ENCODE measurements at regions not wholly inside any gene's neighbourhood (a gene's known extent, or its start where the extent isn't known, plus 50 kb on each side); places are given as distances from the start of the nearest gene placed in this dataset.
"Not testable (repeated sequence)": the region's sequence is repeated elsewhere in the genome, so short reads cannot be mapped to it uniquely, and the experiment has no call there.

GRCh38 chr5:152688561-152689249 lies 283.6 kb upstream of the NMUR2 start:
- no peak for DNase-seq (ENCODE audit: low read depth in 1 of 2, low spot score in 1 of 2)

- no peak for DNase-seq (ENCODE audit: low read depth in 1 of 2, low spot score in 1 of 2)
Observed at GRCh38 chr5:152689250-152689711, 284.2 kb upstream of the NMUR2 start.

GRCh38 chr5:152694231-152694630 lies 289.2 kb upstream of the NMUR2 start:
- DNase-seq (ENCODE audit: low read depth in 1 of 2, low spot score in 1 of 2): no peak

GRCh38 chr5:152701305-152701949 lies 296.3 kb upstream of the NMUR2 start:
- no peak for DNase-seq (ENCODE audit: low read depth in 1 of 2, low spot score in 1 of 2)

- no peak for DNase-seq (ENCODE audit: low read depth in 1 of 2, low spot score in 1 of 2)
Observed at GRCh38 chr5:152704286-152704685, 299.2 kb upstream of the NMUR2 start.

- no peak for DNase-seq (ENCODE audit: low read depth in 1 of 2, low spot score in 1 of 2)
Observed at GRCh38 chr5:152711801-152712388, 306.8 kb upstream of the NMUR2 start.

- DNase-seq (ENCODE audit: low read depth in 1 of 2, low spot score in 1 of 2): no peak
Observed at GRCh38 chr5:152717393-152717792, 312.3 kb upstream of the NMUR2 start.

- DNase-seq (ENCODE audit: low read depth in 1 of 2, low spot score in 1 of 2): no peak
Observed at GRCh38 chr5:152723482-152723881, 318.4 kb upstream of the NMUR2 start.

- no peak for DNase-seq (ENCODE audit: low read depth in 1 of 2, low spot score in 1 of 2)
Observed at GRCh38 chr5:152730176-152730575, 325.1 kb upstream of the NMUR2 start.

- no peak for DNase-seq (ENCODE audit: low read depth in 1 of 2, low spot score in 1 of 2)
Observed at GRCh38 chr5:152736906-152737305, 331.8 kb upstream of the NMUR2 start.

- no peak for DNase-seq (ENCODE audit: low read depth in 1 of 2, low spot score in 1 of 2)
Observed at GRCh38 chr5:152739916-152740315, 334.8 kb upstream of the NMUR2 start.

- DNase-seq (ENCODE audit: low read depth in 1 of 2, low spot score in 1 of 2): not testable (repeated sequence)
Observed at GRCh38 chr5:152741126-152741525, 336.0 kb upstream of the NMUR2 start.

GRCh38 chr5:152787709-152788217 lies 382.7 kb upstream of the NMUR2 start:
- DNase-seq (ENCODE audit: low read depth in 1 of 2, low spot score in 1 of 2): not testable (repeated sequence)

GRCh38 chr5:152801886-152802285 lies 396.8 kb upstream of the NMUR2 start:
- no peak for DNase-seq (ENCODE audit: low read depth in 1 of 2, low spot score in 1 of 2)

GRCh38 chr5:152804179-152804578 lies 399.1 kb upstream of the NMUR2 start:
- DNase-seq (ENCODE audit: low read depth in 1 of 2, low spot score in 1 of 2): no peak

GRCh38 chr5:152811988-152812387 lies 406.9 kb upstream of the NMUR2 start:
- no peak for DNase-seq (ENCODE audit: low read depth in 1 of 2, low spot score in 1 of 2)

GRCh38 chr5:152813526-152813925 lies 408.4 kb upstream of the NMUR2 start:
- no peak for DNase-seq (ENCODE audit: low read depth in 1 of 2, low spot score in 1 of 2)

GRCh38 chr5:152819891-152820290 lies 414.8 kb upstream of the NMUR2 start:
- no peak for DNase-seq (ENCODE audit: low read depth in 1 of 2, low spot score in 1 of 2)

- DNase-seq (ENCODE audit: low read depth in 1 of 2, low spot score in 1 of 2): no peak
Observed at GRCh38 chr5:152824316-152824715, 419.2 kb upstream of the NMUR2 start.

GRCh38 chr5:152838241-152838786 lies 433.2 kb upstream of the NMUR2 start:
- DNase-seq (ENCODE audit: low read depth in 1 of 2, low spot score in 1 of 2): no peak

- no peak for DNase-seq (ENCODE audit: low read depth in 1 of 2, low spot score in 1 of 2)
Observed at GRCh38 chr5:152844713-152845112, 439.6 kb upstream of the NMUR2 start.

GRCh38 chr5:152853361-152853760 lies 448.3 kb upstream of the NMUR2 start:
- no peak for DNase-seq (ENCODE audit: low read depth in 1 of 2, low spot score in 1 of 2)
